ENCODE measurements at regions not wholly inside any gene's neighbourhood (a gene's known extent, or its start where the extent isn't known, plus 50 kb on each side); places are given as distances from the start of the nearest gene placed in this dataset.

GRCh38 chr6:133067960-133068359 is 173.2 kb upstream of the EYA4 start:
- BruUV-seq (replicated peaks), result no TSS peak
- intact Hi-C loops (cut with micrococcal nuclease), result no loop called here
- no peak for DNase-seq (ENCODE audit: unreplicated experiment)
- H3K36me3 Mint-ChIP-seq (ENCODE audit: insufficient read depth, unreplicated experiment), result no peaks in the 10 kb centered on the region
- POLR2A ChIA-PET, result interaction anchor here (0.6 kb wide), 1 partner anchor 47 kb away, joined by 3 read pairs; no protein-coding TSS in a partner anchor
- H3K27ac Mint-ChIP-seq (ENCODE audit: low read depth, unreplicated experiment), result no peak overlapping the region
- no peak for TF ChIP-seq CTCF (IDR thresholded peaks at IDR 0.05; ENCODE audit: unreplicated experiment)
- no peaks in the 10 kb centered on the region for H3K9me3 Mint-ChIP-seq (ENCODE audit: unreplicated experiment)
- peaks cover 91% of the 10 kb centered on the region for H3K27me3 Mint-ChIP-seq (ENCODE audit: insufficient read depth, unreplicated experiment)
- H3K4me3 Mint-ChIP-seq (ENCODE audit: unreplicated experiment), result no peak overlapping the region
- CTCF ChIA-PET, result interaction anchor here (0.8 kb wide), 1 partner anchor 18 kb away, joined by 4 read pairs; no protein-coding TSS in a partner anchor
- no peaks in the 10 kb centered on the region for H3K4me1 Mint-ChIP-seq (ENCODE audit: insufficient read depth, unreplicated experiment)

- no TSS peak for BruUV-seq (replicated peaks)
- intact Hi-C loops (cut with micrococcal nuclease), result no loop called here
- ChIA-PET CTCF (no interaction called here), POLR2A (interaction anchor here (0.5 kb wide), 1 partner anchor 94 kb away, joined by 3 read pairs; no protein-coding TSS in a partner anchor)
- H3K9me3 Mint-ChIP-seq (ENCODE audit: unreplicated experiment), result no peaks in the 10 kb centered on the region
- no peak for TF ChIP-seq CTCF (IDR thresholded peaks at IDR 0.05; ENCODE audit: unreplicated experiment)
- no peak overlapping the region for H3K4me3 Mint-ChIP-seq (ENCODE audit: unreplicated experiment)
- H3K36me3 Mint-ChIP-seq (ENCODE audit: insufficient read depth, unreplicated experiment), result no peaks in the 10 kb centered on the region
- H3K27me3 Mint-ChIP-seq (ENCODE audit: insufficient read depth, unreplicated experiment), result peaks cover 95% of the 10 kb centered on the region
- DNase-seq (ENCODE audit: unreplicated experiment), result no peak
- H3K4me1 Mint-ChIP-seq (ENCODE audit: insufficient read depth, unreplicated experiment), result no peaks in the 10 kb centered on the region
- no peak overlapping the region for H3K27ac Mint-ChIP-seq (ENCODE audit: low read depth, unreplicated experiment)
These were observed 170.6 kb upstream of the EYA4 start for GRCh38 chr6:133070410-133071043.

- no peak overlapping the region for H3K4me3 Mint-ChIP-seq (ENCODE audit: unreplicated experiment)
- TF ChIP-seq CTCF (IDR thresholded peaks at IDR 0.05; ENCODE audit: unreplicated experiment), result no peak
- H3K27ac Mint-ChIP-seq (ENCODE audit: low read depth, unreplicated experiment), result no peak overlapping the region
- no peaks in the 10 kb centered on the region for H3K36me3 Mint-ChIP-seq (ENCODE audit: insufficient read depth, unreplicated experiment)
- intact Hi-C loops (cut with micrococcal nuclease), result no loop called here
- no peaks in the 10 kb centered on the region for H3K4me1 Mint-ChIP-seq (ENCODE audit: insufficient read depth, unreplicated experiment)
- no peak for DNase-seq (ENCODE audit: unreplicated experiment)
- no peaks in the 10 kb centered on the region for H3K9me3 Mint-ChIP-seq (ENCODE audit: unreplicated experiment)
- ChIA-PET CTCF (no interaction called here), POLR2A (no interaction called here)
- H3K27me3 Mint-ChIP-seq (ENCODE audit: insufficient read depth, unreplicated experiment), result peaks cover 90% of the 10 kb centered on the region
- no TSS peak for BruUV-seq (replicated peaks)
These were observed 161.3 kb upstream of the EYA4 start for GRCh38 chr6:133079901-133080300.

- H3K27ac Mint-ChIP-seq (ENCODE audit: low read depth, unreplicated experiment), result no peak overlapping the region
- no TSS peak for BruUV-seq (replicated peaks)
- H3K4me1 Mint-ChIP-seq (ENCODE audit: insufficient read depth, unreplicated experiment), result no peaks in the 10 kb centered on the region
- H3K27me3 Mint-ChIP-seq (ENCODE audit: insufficient read depth, unreplicated experiment), result peaks cover 82% of the 10 kb centered on the region
- H3K36me3 Mint-ChIP-seq (ENCODE audit: insufficient read depth, unreplicated experiment), result no peaks in the 10 kb centered on the region
- ChIA-PET CTCF (interaction anchor here (0.6 kb wide), 1 partner anchor 985 kb away, joined by 3 read pairs; no protein-coding TSS in a partner anchor), POLR2A (no interaction called here)
- no peaks in the 10 kb centered on the region for H3K9me3 Mint-ChIP-seq (ENCODE audit: unreplicated experiment)
- intact Hi-C loops (cut with micrococcal nuclease), result no loop called here
- DNase-seq (ENCODE audit: unreplicated experiment), result no peak
- no peak for TF ChIP-seq CTCF (IDR thresholded peaks at IDR 0.05; ENCODE audit: unreplicated experiment)
- H3K4me3 Mint-ChIP-seq (ENCODE audit: unreplicated experiment), result no peak overlapping the region
These were observed 157.7 kb upstream of the EYA4 start for GRCh38 chr6:133083248-133083967.

Data from MCF 10A (cell line).